Hepatocyte (in vitro differentiated cells): ENCODE measurements at regions not wholly inside any gene's neighbourhood (a gene's known extent, or its start where the extent isn't known, plus 50 kb on each side); places are given as distances from the start of the nearest gene placed in this dataset.
A peak's percentile ranks its signal among the peaks of the same experiment; 100 is the strongest.

ENCODE experiments used
- DNase-seq: peaks from one replicate; pipeline ENCODE4 v3.0.0-alpha.2; 2016; ENCODE audit warnings: low spot score
- H2AFZ ChIP-seq: fragments of 200-600 bp; sonication (generic); 2 replicates; pipeline ENCODE4 v1.6.0; 2016; ENCODE audit warnings: antibody characterized with exemption, mild to moderate bottlenecking
- H3K27ac ChIP-seq: fragments of 200-600 bp; sonication (generic); 2 replicates; pipeline ENCODE4 v1.5.1; 2016; ENCODE audit warnings: mild to moderate bottlenecking
- H3K27me3 ChIP-seq: fragments of 200-600 bp; sonication (generic); 2 replicates; pipeline ENCODE4 v1.6.1; 2016
- H3K36me3 ChIP-seq: fragments of 200-600 bp; sonication (generic); replicated peaks from 2 replicates; pipeline ENCODE4 v1.5.1; 2016; ENCODE audit warnings: low read depth; ENCODE audit not compliant: insufficient read depth
- H3K4me1 ChIP-seq: fragments of 200-600 bp; sonication (generic); 2 replicates; pipeline ENCODE4 v1.5.1; 2016; ENCODE audit warnings: mild to moderate bottlenecking, moderate library complexity; ENCODE audit not compliant: insufficient read depth
- H3K4me2 ChIP-seq: fragments of 200-600 bp; sonication (generic); 2 replicates; pipeline ENCODE4 v1.6.0; 2016
- H3K4me3 ChIP-seq: fragments of 200-600 bp; sonication (generic); 2 replicates; pipeline ENCODE4 v1.5.1; 2016; ENCODE audit warnings: mild to moderate bottlenecking
- H3K79me2 ChIP-seq: fragments of 200-600 bp; sonication (generic); 2 replicates; pipeline ENCODE4 v1.6.0; 2017; ENCODE audit warnings: mild to moderate bottlenecking
- H3K9me2 ChIP-seq: fragments of 200-600 bp; sonication (generic); replicated peaks from 2 replicates; pipeline ENCODE4 v1.6.0; 2017; ENCODE audit warnings: mild to moderate bottlenecking; ENCODE audit not compliant: insufficient read depth
- H3K9me3 ChIP-seq: fragments of 200-600 bp; sonication (generic); 2 replicates; pipeline ENCODE4 v1.5.1; 2016; ENCODE audit warnings: low read depth, mild to moderate bottlenecking
- H4K20me1 ChIP-seq: fragments of 200-600 bp; sonication (generic); 2 replicates; pipeline ENCODE4 v1.6.0; 2016; ENCODE audit warnings: mild to moderate bottlenecking; ENCODE audit not compliant: insufficient read depth, poor library complexity, severe bottlenecking
- CTCF ChIP-seq: fragments of 200-600 bp; sonication (generic); IDR thresholded peaks from 2 replicates; pipeline ENCODE4 v1.5.1; 2016; ENCODE audit warnings: antibody characterized with exemption, mild to moderate bottlenecking; ENCODE audit not compliant: poor library complexity
- EZH2 ChIP-seq: fragments of 200-600 bp; sonication (generic); IDR thresholded peaks from 2 replicates; pipeline ENCODE4 v1.6.1; 2016; ENCODE audit warnings: antibody characterized with exemption, mild to moderate bottlenecking, borderline replicate concordance
- EZH2phosphoT487 ChIP-seq: fragments of 200-600 bp; sonication (generic); IDR thresholded peaks from one replicate; pipeline ENCODE4 v1.6.1; 2018; ENCODE audit warnings: antibody characterized with exemption, mild to moderate bottlenecking, low read depth, moderate library complexity; ENCODE audit not compliant: unreplicated experiment, severe bottlenecking
- WGBS: methylation state at CpG from one replicate; pipeline ENCODE4 v1.1.6; 2016; ENCODE audit warnings: low lambda C conversion rate; ENCODE audit errors: missing lambda C conversion rate; 5-methylcytosine and 5-hydroxymethylcytosine counted together

GRCh38 chr6:112980676-112981075 lies 633.5 kb downstream of the RFPL4B start:
- H2AFZ ChIP-seq = no peak overlapping the region
- no peaks in the 10 kb centered on the region for H3K9me2 ChIP-seq
- H3K79me2 ChIP-seq = no peaks in the 10 kb centered on the region
- no peak for DNase-seq
- no peak overlapping the region for H3K27ac ChIP-seq
- no peaks in the 10 kb centered on the region for H3K9me3 ChIP-seq
- no peak overlapping the region for H3K4me2 ChIP-seq
- H3K27me3 ChIP-seq = no peaks in the 10 kb centered on the region
- H4K20me1 ChIP-seq = no peaks in the 10 kb centered on the region
- H3K4me3 ChIP-seq = no peak overlapping the region
- TF ChIP-seq EZH2 (no peak), EZH2phosphoT487 (no peak), CTCF (no peak)
- WGBS = 94% methylated on average over 3 of the region's 3 CpGs
- H3K36me3 ChIP-seq = no peaks in the 10 kb centered on the region
- no peaks in the 10 kb centered on the region for H3K4me1 ChIP-seq

GRCh38 chr6:112983713-112984261 lies 636.7 kb downstream of the RFPL4B start:
- Histone ChIP-seq H3K36me3 (no peaks in the 10 kb centered on the region), H3K4me1 (no peaks in the 10 kb centered on the region), H3K4me3 (no peak overlapping the region), H2AFZ (no peak overlapping the region), H3K9me3 (no peaks in the 10 kb centered on the region), H3K79me2 (no peaks in the 10 kb centered on the region), H3K4me2 (no peak overlapping the region), H3K9me2 (no peaks in the 10 kb centered on the region), H3K27ac (peak overlapping the region; percentile 12), H3K27me3 (no peaks in the 10 kb centered on the region), H4K20me1 (no peaks in the 10 kb centered on the region)
- 49% methylated on average over 1 of the region's 1 CpG for WGBS
- peak; percentile 28 for DNase-seq
- TF ChIP-seq EZH2phosphoT487 = no peak
- TF ChIP-seq CTCF = no peak
- TF ChIP-seq EZH2 = no peak

DNA sequence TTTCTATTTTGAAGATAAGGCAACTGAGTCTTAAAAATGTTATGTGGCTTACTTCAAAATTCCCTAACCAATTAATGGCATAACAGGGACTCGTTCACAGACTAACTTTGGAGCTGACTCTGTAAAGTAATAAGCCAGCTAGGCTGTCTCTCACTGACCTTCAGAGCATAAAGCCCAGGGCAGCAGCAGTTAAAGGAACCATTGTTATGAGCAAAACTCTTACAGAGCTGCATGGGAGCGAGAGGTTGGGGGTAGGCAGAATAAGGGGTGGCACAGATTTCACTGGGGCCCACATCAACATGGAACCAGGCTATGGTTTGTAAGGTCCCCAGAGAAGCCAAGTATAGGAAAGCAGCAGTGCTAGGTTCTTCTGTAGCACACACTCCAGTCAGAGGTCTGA lies 637.8 kb downstream of the RFPL4B start:
- Histone ChIP-seq H2AFZ (no peak overlapping the region), H3K36me3 (no peaks in the 10 kb centered on the region), H3K4me2 (no peak overlapping the region), H3K27me3 (no peaks in the 10 kb centered on the region), H3K9me2 (no peaks in the 10 kb centered on the region), H3K9me3 (no peaks in the 10 kb centered on the region), H3K4me3 (no peak overlapping the region), H4K20me1 (no peaks in the 10 kb centered on the region), H3K79me2 (no peaks in the 10 kb centered on the region), H3K4me1 (no peaks in the 10 kb centered on the region), H3K27ac (no peak overlapping the region)
- no peak for TF ChIP-seq EZH2
- no peak for TF ChIP-seq EZH2phosphoT487
- no peak for TF ChIP-seq CTCF
- DNase-seq = no peak
- 82% methylated on average over 2 of the region's 2 CpGs for WGBS

DNA sequence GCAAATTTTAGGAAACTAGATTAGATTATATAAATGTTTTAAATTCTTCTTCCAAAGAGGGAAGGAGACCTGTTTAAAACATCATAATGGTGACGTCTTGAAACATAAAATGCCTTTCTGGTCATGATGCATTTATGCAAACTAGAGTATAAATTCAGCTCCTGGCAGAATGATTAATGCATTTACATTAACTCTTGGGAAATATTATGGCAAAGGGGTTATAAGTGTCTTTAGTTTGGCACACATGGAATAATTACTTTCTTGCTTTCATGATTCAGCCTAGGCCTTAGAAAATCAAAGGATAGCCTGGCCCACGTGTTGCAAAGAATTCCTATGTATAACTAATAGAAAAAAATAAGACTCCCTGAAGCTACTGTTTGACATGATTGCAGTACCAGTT lies 639.2 kb downstream of the RFPL4B start:
- H3K9me3 ChIP-seq = no peaks in the 10 kb centered on the region
- H3K9me2 ChIP-seq = no peaks in the 10 kb centered on the region
- H3K79me2 ChIP-seq = no peaks in the 10 kb centered on the region
- no peak overlapping the region for H3K4me2 ChIP-seq
- DNase-seq = no peak
- H3K27ac ChIP-seq = no peak overlapping the region
- no peaks in the 10 kb centered on the region for H3K36me3 ChIP-seq
- H3K4me3 ChIP-seq = no peak overlapping the region
- H2AFZ ChIP-seq = no peak overlapping the region
- no peaks in the 10 kb centered on the region for H3K4me1 ChIP-seq
- 69% methylated on average over 2 of the region's 2 CpGs for WGBS
- H3K27me3 ChIP-seq = no peaks in the 10 kb centered on the region
- H4K20me1 ChIP-seq = no peaks in the 10 kb centered on the region
- TF ChIP-seq EZH2 = no peak
